Kidney epithelial cell (primary cell): ENCODE measurements at regions not wholly inside any gene's neighbourhood (a gene's known extent, or its start where the extent isn't known, plus 50 kb on each side); places are given as distances from the start of the nearest gene placed in this dataset.

Experiments used
- DNase-seq: peaks from one replicate; pipeline ENCODE4 v3.0.0-alpha.2; 2010; ENCODE audit warnings: low read depth
- H3K27me3 ChIP-seq: 2 replicates; pipeline ENCODE4 v1.6.0; 2011; ENCODE audit warnings: low read length; ENCODE audit not compliant: control insufficient read depth, insufficient read depth
- H3K36me3 ChIP-seq: 2 replicates; pipeline ENCODE4 v1.5.1; 2011; ENCODE audit warnings: low read length; ENCODE audit not compliant: control insufficient read depth, insufficient read depth
- H3K4me3 ChIP-seq: 2 replicates; pipeline ENCODE4 v1.5.1; 2011; ENCODE audit warnings: low read depth, mild to moderate bottlenecking, control low read depth, low read length
- CTCF ChIP-seq: IDR thresholded peaks from 2 replicates; pipeline ENCODE4 v1.5.1; 2011; ENCODE audit warnings: mild to moderate bottlenecking, moderate library complexity, low read length, control low read depth, inconsistent platforms; ENCODE audit not compliant: insufficient read depth, poor library complexity, severe bottlenecking

GRCh38 chr2:117702098-117702497, 112.4 kb upstream of the DDX18 start:
- no peak for TF ChIP-seq CTCF
- no peaks in the 10 kb centered on the region for H3K36me3 ChIP-seq
- no peak overlapping the region for H3K4me3 ChIP-seq
- no peak for DNase-seq
- H3K27me3 ChIP-seq: no peaks in the 10 kb centered on the region

- Histone ChIP-seq H3K36me3 (no peaks in the 10 kb centered on the region), H3K4me3 (no peak overlapping the region), H3K27me3 (no peaks in the 10 kb centered on the region)
- no peak for DNase-seq
- no peak for TF ChIP-seq CTCF
Measured at GRCh38 chr2:117703858-117704257, 110.6 kb upstream of the DDX18 start.

GRCh38 chr2:117704818-117705217, 109.7 kb upstream of the DDX18 start:
- DNase-seq: no peak
- Histone ChIP-seq H3K36me3 (no peaks in the 10 kb centered on the region), H3K27me3 (no peaks in the 10 kb centered on the region), H3K4me3 (no peak overlapping the region)
- no peak for TF ChIP-seq CTCF

- no peak for TF ChIP-seq CTCF
- H3K36me3 ChIP-seq: no peaks in the 10 kb centered on the region
- no peak overlapping the region for H3K4me3 ChIP-seq
- no peak for DNase-seq
- no peaks in the 10 kb centered on the region for H3K27me3 ChIP-seq
Measured at GRCh38 chr2:117707874-117708273, 106.6 kb upstream of the DDX18 start.

GRCh38 chr2:117712684-117713083, 101.8 kb upstream of the DDX18 start:
- TF ChIP-seq CTCF: no peak
- DNase-seq: no peak

GRCh38 chr2:117714110-117714509, 100.4 kb upstream of the DDX18 start:
- H3K4me3 ChIP-seq: no peak overlapping the region
- H3K36me3 ChIP-seq: no peaks in the 10 kb centered on the region
- no peaks in the 10 kb centered on the region for H3K27me3 ChIP-seq
- no peak for TF ChIP-seq CTCF
- no peak for DNase-seq

More at GRCh38 chr2:117712684-117713083, 101.8 kb upstream of the DDX18 start:
- Histone ChIP-seq H3K27me3 (no peaks in the 10 kb centered on the region), H3K36me3 (no peaks in the 10 kb centered on the region), H3K4me3 (no peak overlapping the region)
